ENCODE measurements at regions not wholly inside any gene's neighbourhood (a gene's known extent, or its start where the extent isn't known, plus 50 kb on each side); places are given as distances from the start of the nearest gene placed in this dataset.

GRCh38 chr3:5651351-5651750, 463.8 kb downstream of the EDEM1 start:
- Histone ChIP-seq H3K27ac (ENCODE audit: low read length) (no peak overlapping the region), H3K36me3 (ENCODE audit: control insufficient read depth, insufficient read depth, low read length) (no peaks in the 10 kb centered on the region), H3K4me1 (ENCODE audit: control insufficient read depth, insufficient read depth, low read length) (no peaks in the 10 kb centered on the region), H3K4me3 (ENCODE audit: low read length) (no peak overlapping the region), H3K27me3 (ENCODE audit: control insufficient read depth, insufficient read depth, low read length) (no peaks in the 10 kb centered on the region), H3K9me3 (ENCODE audit: control insufficient read depth, insufficient read depth, low read length) (peaks cover 5% of the 10 kb centered on the region)
- whole genome bisulfite sequencing (ENCODE audit: insufficient coverage) = 88% methylated on average over 3 of the region's 3 CpGs
- no peak overlapping the region for H3K27ac Mint-ChIP-seq
- H3K36me3 Mint-ChIP-seq = no peaks in the 10 kb centered on the region
- no peak for TF ChIP-seq CTCF (IDR thresholded peaks at IDR 0.05)
- H3K4me1 Mint-ChIP-seq = no peaks in the 10 kb centered on the region
- DNase-seq (no peak), ATAC-seq (no peak)
- intact Hi-C loops (cut with micrococcal nuclease) = no loop called here
- H3K4me3 Mint-ChIP-seq = no peak overlapping the region
- H3K9me3 Mint-ChIP-seq = peaks cover 6 to 10% of the 10 kb centered on the region in 2 donors
- no peaks in the 10 kb centered on the region for H3K27me3 Mint-ChIP-seq (ENCODE audit: low read depth in 2 of 2)

- Mint-ChIP-seq H3K36me3 (no peaks in the 10 kb centered on the region), H3K4me1 (no peaks in the 10 kb centered on the region), H3K9me3 (peaks cover 12 to 17% of the 10 kb centered on the region in 2 donors), H3K27ac (no peak overlapping the region), H3K27me3 (ENCODE audit: low read depth in 2 of 2) (no peaks in the 10 kb centered on the region), H3K4me3 (no peak overlapping the region)
- ATAC-seq (no peak), DNase-seq (no peak)
- Histone ChIP-seq H3K27me3 (ENCODE audit: control insufficient read depth, insufficient read depth, low read length) (no peaks in the 10 kb centered on the region), H3K36me3 (ENCODE audit: control insufficient read depth, insufficient read depth, low read length) (no peaks in the 10 kb centered on the region), H3K27ac (ENCODE audit: low read length) (no peak overlapping the region), H3K9me3 (ENCODE audit: control insufficient read depth, insufficient read depth, low read length) (peaks cover 2% of the 10 kb centered on the region), H3K4me1 (ENCODE audit: control insufficient read depth, insufficient read depth, low read length) (no peaks in the 10 kb centered on the region), H3K4me3 (ENCODE audit: low read length) (no peak overlapping the region)
- no peak for TF ChIP-seq CTCF (IDR thresholded peaks at IDR 0.05)
- WGBS (ENCODE audit: insufficient coverage) = 89% methylated on average over 1 of the region's 2 CpGs
- intact Hi-C loops (cut with micrococcal nuclease) = no loop called here
Measured at GRCh38 chr3:5653426-5654143, 466.1 kb downstream of the EDEM1 start.

GRCh38 chr3:5657106-5657505, 469.6 kb downstream of the EDEM1 start:
- Mint-ChIP-seq H3K9me3 (peaks cover 14% of the 10 kb centered on the region in 2 donors), H3K4me1 (no peaks in the 10 kb centered on the region), H3K36me3 (no peaks in the 10 kb centered on the region), H3K27ac (no peak overlapping the region), H3K27me3 (ENCODE audit: low read depth in 2 of 2) (no peaks in the 10 kb centered on the region), H3K4me3 (no peak overlapping the region)
- intact Hi-C loops (cut with micrococcal nuclease) = no loop called here
- no peak overlapping the region for H3K27ac ChIP-seq (ENCODE audit: low read length)
- DNase-seq = peak in 1 of 2 donors; percentile 2
- no peak overlapping the region for H3K4me3 ChIP-seq (ENCODE audit: low read length)
- peak in 1 of 3 donors; percentile 25 for ATAC-seq
- 62% methylated on average over 5 of the region's 5 CpGs for WGBS (ENCODE audit: insufficient coverage)
- no peaks in the 10 kb centered on the region for H3K27me3 ChIP-seq (ENCODE audit: control insufficient read depth, insufficient read depth, low read length)
- H3K9me3 ChIP-seq (ENCODE audit: control insufficient read depth, insufficient read depth, low read length) = peaks cover 2% of the 10 kb centered on the region
- H3K36me3 ChIP-seq (ENCODE audit: control insufficient read depth, insufficient read depth, low read length) = no peaks in the 10 kb centered on the region
- TF ChIP-seq CTCF (IDR thresholded peaks at IDR 0.05) = no peak
- no peaks in the 10 kb centered on the region for H3K4me1 ChIP-seq (ENCODE audit: control insufficient read depth, insufficient read depth, low read length)

GRCh38 chr3:5663601-5664000, 476.1 kb downstream of the EDEM1 start:
- Mint-ChIP-seq H3K36me3 (peaks cover 15% of the 10 kb centered on the region), H3K27me3 (ENCODE audit: low read depth in 2 of 2) (no peaks in the 10 kb centered on the region), H3K27ac (no peak overlapping the region), H3K4me3 (no peak overlapping the region), H3K4me1 (no peaks in the 10 kb centered on the region), H3K9me3 (peaks cover 15 to 17% of the 10 kb centered on the region in 2 donors)
- Histone ChIP-seq H3K27me3 (ENCODE audit: control insufficient read depth, insufficient read depth, low read length) (no peaks in the 10 kb centered on the region), H3K4me3 (ENCODE audit: low read length) (no peak overlapping the region), H3K36me3 (ENCODE audit: control insufficient read depth, insufficient read depth, low read length) (no peaks in the 10 kb centered on the region), H3K4me1 (ENCODE audit: control insufficient read depth, insufficient read depth, low read length) (no peaks in the 10 kb centered on the region), H3K27ac (ENCODE audit: low read length) (no peak overlapping the region), H3K9me3 (ENCODE audit: control insufficient read depth, insufficient read depth, low read length) (peaks cover 12% of the 10 kb centered on the region)
- ATAC-seq = no peak
- no peak for TF ChIP-seq CTCF (IDR thresholded peaks at IDR 0.05)
- WGBS (ENCODE audit: insufficient coverage) = 85% methylated on average over 1 of the region's 1 CpG
- no peak for DNase-seq
- intact Hi-C loops (cut with micrococcal nuclease) = no loop called here

Measured in natural killer cell (primary cell).